Body of pancreas (tissue), 4 donors: ENCODE measurements at regions not wholly inside any gene's neighbourhood (a gene's known extent, or its start where the extent isn't known, plus 50 kb on each side); places are given as distances from the start of the nearest gene placed in this dataset.

Source experiments
- CTCF ChIP-seq, 7 experiments: fragments of 450-650 bp in 4 of 7; fragments of 200-600 bp in 3 of 7; sonication (generic) in 3 of 7; IDR thresholded peaks; one replicate each; pipeline ENCODE4 v1.5.1; 2016 to 2019; ENCODE audit warnings: antibody characterized with exemption in 7 of 7
- POLR2A ChIP-seq, 3 donors: fragments of 450-650 bp; IDR thresholded peaks; one replicate each; pipeline ENCODE4 v1.6.1; 2016; ENCODE audit warnings: antibody characterized with exemption in 3 of 3, mild to moderate bottlenecking in 2 of 3

- TF ChIP-seq CTCF (IDR thresholded peaks at IDR 0.05) (no peak), POLR2A (IDR thresholded peaks at IDR 0.05) (no peak)
These were observed 51.4 kb upstream of the EGFR start for GRCh38 chr7:54967377-54967776.
